Right lobe of liver (tissue), 6 donors: ENCODE measurements at regions not wholly inside any gene's neighbourhood (a gene's known extent, or its start where the extent isn't known, plus 50 kb on each side); places are given as distances from the start of the nearest gene placed in this dataset.

Experiments used
- ATAC-seq, 4 donors: fragments of 200-7000 bp; cut with Tn5 transposase; one replicate each; pipeline ENCODE4 v1.9.1; 2020; ENCODE audit warnings: mild to moderate bottlenecking in 4 of 4, moderate library complexity in 4 of 4
- DNase-seq, 3 donors: peaks; one replicate each; pipeline ENCODE4 v3.0.0-alpha.2; 2020
- H3K27ac ChIP-seq, 3 donors: fragments of 200-600 bp; one replicate each; pipeline ENCODE4 v1.8.0; 2022
- H3K27me3 ChIP-seq, 2 donors: fragments of 200-600 bp; one replicate each; pipeline ENCODE4 v1.8.0; 2022
- H3K36me3 ChIP-seq, 4 donors: fragments of 200-600 bp; sonication (generic) in 1 of 4; one replicate each; pipeline versions ENCODE4 v1.5.1 to v1.8.0; 2017 to 2022; ENCODE audit warnings: control low read depth in 1 of 4
- H3K4me1 ChIP-seq, 4 donors: fragments of 200-600 bp; sonication (generic) in 1 of 4; one replicate each; pipeline versions ENCODE4 v1.5.1 to v1.8.0; 2017 to 2022; ENCODE audit warnings: control low read depth in 1 of 4
- H3K4me3 ChIP-seq, 3 donors: fragments of 200-600 bp; one replicate each; pipeline ENCODE4 v1.8.0; 2022
- H3K9me3 ChIP-seq, 4 donors: fragments of 200-600 bp; sonication (generic) in 1 of 4; one replicate each; pipeline versions ENCODE4 v1.5.1 to v1.8.0; 2017 to 2022; ENCODE audit warnings: control low read depth in 1 of 4
- CTCF ChIP-seq, 4 donors: fragments of 200-600 bp in 3 of 4; fragments of 450-650 bp in 1 of 4; IDR thresholded peaks; one replicate each; pipeline versions ENCODE4 v1.5.1 to v1.8.0; 2016 to 2022; ENCODE audit warnings: antibody characterized with exemption in 4 of 4, mild to moderate bottlenecking in 2 of 4
- POLR2A ChIP-seq: fragments of 450-650 bp; IDR thresholded peaks from one replicate; pipeline ENCODE4 v1.6.1; 2017; ENCODE audit warnings: antibody characterized with exemption, mild to moderate bottlenecking
- WGBS: methylation state at CpG from one replicate; pipeline ENCODE4 v1.1.6; 2018; ENCODE audit warnings: low coverage, low lambda C conversion rate; ENCODE audit not compliant: insufficient coverage; ENCODE audit errors: missing lambda C conversion rate; 5-methylcytosine and 5-hydroxymethylcytosine counted together
- intact Hi-C, 2 donors: fragments of 100-400 bp; cut with DNase I; formaldehyde crosslinking; loops; one replicate each; pipeline versions ENCODE4 v1.11.2 to v1.14.1; 2022
- donor health status: DM: no; HTN: yes; CAD: no.
- donor health status: DM: no; HTN: no; CAD: no.
- donor health status: DM: no; HTN: no; CAD: no.
- donor health status: DM: no; HTN: yes; CAD: no.
- donor health status: DM: no; HTN: yes; CAD: no.

GRCh38 chr16:17901309-17901708 is 430.5 kb upstream of the XYLT1 start:
- Histone ChIP-seq H3K9me3 (no peaks in the 10 kb centered on the region), H3K27ac (no peak overlapping the region), H3K27me3 (no peaks in the 10 kb centered on the region), H3K4me1 (no peaks in the 10 kb centered on the region), H3K4me3 (no peak overlapping the region), H3K36me3 (no peaks in the 10 kb centered on the region)
- TF ChIP-seq CTCF (IDR thresholded peaks at IDR 0.05) = no peak
- TF ChIP-seq POLR2A = no peak
- intact Hi-C loops = no loop called here
- DNase-seq (no peak), ATAC-seq (no peak)
- WGBS = 71% methylated on average over 1 of the region's 1 CpG

- no peaks in the 10 kb centered on the region for H3K9me3 ChIP-seq
- no peak for ATAC-seq
- no peaks in the 10 kb centered on the region for H3K4me1 ChIP-seq
- 94% methylated on average over 1 of the region's 1 CpG for WGBS
- intact Hi-C loops = no loop called here
- DNase-seq = no peak
- no peaks in the 10 kb centered on the region for H3K27me3 ChIP-seq
- H3K27ac ChIP-seq = no peak overlapping the region
- no peaks in the 10 kb centered on the region for H3K36me3 ChIP-seq
- TF ChIP-seq CTCF (IDR thresholded peaks at IDR 0.05) = no peak
- TF ChIP-seq POLR2A = no peak
- H3K4me3 ChIP-seq = no peak overlapping the region
Observed at GRCh38 chr16:17899141-17899540, 428.4 kb upstream of the XYLT1 start.

GRCh38 chr16:17887963-17888362 is 417.2 kb upstream of the XYLT1 start:
- ATAC-seq (no peak), DNase-seq (no peak)
- TF ChIP-seq CTCF (IDR thresholded peaks at IDR 0.05) (no peak), POLR2A (no peak)
- WGBS = 88% methylated on average over 3 of the region's 3 CpGs
- no peak overlapping the region for H3K27ac ChIP-seq
- no peaks in the 10 kb centered on the region for H3K4me1 ChIP-seq
- no peaks in the 10 kb centered on the region for H3K27me3 ChIP-seq
- no peak overlapping the region for H3K4me3 ChIP-seq
- intact Hi-C loops = no loop called here
- no peaks in the 10 kb centered on the region for H3K36me3 ChIP-seq
- no peaks in the 10 kb centered on the region for H3K9me3 ChIP-seq

- Histone ChIP-seq H3K9me3 (no peaks in the 10 kb centered on the region), H3K4me1 (no peaks in the 10 kb centered on the region), H3K4me3 (no peak overlapping the region), H3K36me3 (no peaks in the 10 kb centered on the region), H3K27me3 (no peaks in the 10 kb centered on the region), H3K27ac (no peak overlapping the region)
- 78% methylated on average over 5 of the region's 7 CpGs for WGBS
- intact Hi-C loops = no loop called here
- TF ChIP-seq CTCF (IDR thresholded peaks at IDR 0.05) = no peak
- TF ChIP-seq POLR2A = no peak
- DNase-seq = no peak
- no peak for ATAC-seq
Observed at GRCh38 chr16:17885659-17886207, 415.0 kb upstream of the XYLT1 start.

- no peak for TF ChIP-seq POLR2A
- TF ChIP-seq CTCF (IDR thresholded peaks at IDR 0.05) = no peak
- Histone ChIP-seq H3K27me3 (no peaks in the 10 kb centered on the region), H3K9me3 (no peaks in the 10 kb centered on the region), H3K4me1 (no peaks in the 10 kb centered on the region), H3K4me3 (no peak overlapping the region), H3K36me3 (no peaks in the 10 kb centered on the region), H3K27ac (no peak overlapping the region)
- intact Hi-C loops = no loop called here
- ATAC-seq (no peak), DNase-seq (no peak)
- 63% methylated on average over 2 of the region's 2 CpGs for WGBS
Observed at GRCh38 chr16:17877821-17878360, 407.1 kb upstream of the XYLT1 start.
